ENCODE measurements at regions not wholly inside any gene's neighbourhood (a gene's known extent, or its start where the extent isn't known, plus 50 kb on each side); places are given as distances from the start of the nearest gene placed in this dataset.

DNA sequence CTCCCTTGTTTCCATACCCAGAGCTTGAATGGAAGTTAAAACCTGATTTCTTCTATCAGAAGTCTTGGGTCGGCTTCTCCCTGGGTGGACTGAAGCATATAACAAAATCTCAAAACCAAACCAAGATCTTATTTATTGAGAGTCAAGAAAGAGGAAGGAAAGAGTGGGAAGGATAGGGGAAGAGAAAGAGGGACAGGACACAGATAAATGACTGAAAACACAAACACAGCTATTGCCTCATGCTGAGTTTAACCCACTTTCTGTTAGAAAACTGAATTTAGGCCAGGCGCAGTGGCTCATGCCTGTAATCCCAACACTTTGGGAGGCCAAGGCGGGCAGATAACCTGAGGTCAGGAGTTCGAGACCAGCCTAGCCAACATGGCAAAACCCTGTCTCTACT lies 92.9 kb downstream of the PALM2AKAP2 start:
- WGBS, 2 donors: 89 to 90% methylated on average over 4 of the region's 4 CpGs
- Histone ChIP-seq H3K36me3 (ENCODE audit: low read depth, missing control alignments) (no peaks in the 10 kb centered on the region), H3K4me3 (no peak overlapping the region), H3K4me1 (no peaks in the 10 kb centered on the region), H3K27me3 (no peaks in the 10 kb centered on the region), H3K9me3 (no peaks in the 10 kb centered on the region), H3K27ac (no peak overlapping the region)
- TF ChIP-seq, protein P1, sequence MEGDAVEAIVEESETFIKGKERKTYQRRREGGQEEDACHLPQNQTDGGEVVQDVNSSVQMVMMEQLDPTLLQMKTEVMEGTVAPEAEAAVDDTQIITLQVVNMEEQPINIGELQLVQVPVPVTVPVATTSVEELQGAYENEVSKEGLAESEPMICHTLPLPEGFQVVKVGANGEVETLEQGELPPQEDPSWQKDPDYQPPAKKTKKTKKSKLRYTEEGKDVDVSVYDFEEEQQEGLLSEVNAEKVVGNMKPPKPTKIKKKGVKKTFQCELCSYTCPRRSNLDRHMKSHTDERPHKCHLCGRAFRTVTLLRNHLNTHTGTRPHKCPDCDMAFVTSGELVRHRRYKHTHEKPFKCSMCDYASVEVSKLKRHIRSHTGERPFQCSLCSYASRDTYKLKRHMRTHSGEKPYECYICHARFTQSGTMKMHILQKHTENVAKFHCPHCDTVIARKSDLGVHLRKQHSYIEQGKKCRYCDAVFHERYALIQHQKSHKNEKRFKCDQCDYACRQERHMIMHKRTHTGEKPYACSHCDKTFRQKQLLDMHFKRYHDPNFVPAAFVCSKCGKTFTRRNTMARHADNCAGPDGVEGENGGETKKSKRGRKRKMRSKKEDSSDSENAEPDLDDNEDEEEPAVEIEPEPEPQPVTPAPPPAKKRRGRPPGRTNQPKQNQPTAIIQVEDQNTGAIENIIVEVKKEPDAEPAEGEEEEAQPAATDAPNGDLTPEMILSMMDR (IDR thresholded peaks at IDR 0.05): no peak
- no peak for TF ChIP-seq POLR2A (IDR thresholded peaks at IDR 0.05)
- DNase-seq: no peak
- intact Hi-C loops (cut with DNase I; ENCODE audit: low total_unique reads): no loop called here

DNA sequence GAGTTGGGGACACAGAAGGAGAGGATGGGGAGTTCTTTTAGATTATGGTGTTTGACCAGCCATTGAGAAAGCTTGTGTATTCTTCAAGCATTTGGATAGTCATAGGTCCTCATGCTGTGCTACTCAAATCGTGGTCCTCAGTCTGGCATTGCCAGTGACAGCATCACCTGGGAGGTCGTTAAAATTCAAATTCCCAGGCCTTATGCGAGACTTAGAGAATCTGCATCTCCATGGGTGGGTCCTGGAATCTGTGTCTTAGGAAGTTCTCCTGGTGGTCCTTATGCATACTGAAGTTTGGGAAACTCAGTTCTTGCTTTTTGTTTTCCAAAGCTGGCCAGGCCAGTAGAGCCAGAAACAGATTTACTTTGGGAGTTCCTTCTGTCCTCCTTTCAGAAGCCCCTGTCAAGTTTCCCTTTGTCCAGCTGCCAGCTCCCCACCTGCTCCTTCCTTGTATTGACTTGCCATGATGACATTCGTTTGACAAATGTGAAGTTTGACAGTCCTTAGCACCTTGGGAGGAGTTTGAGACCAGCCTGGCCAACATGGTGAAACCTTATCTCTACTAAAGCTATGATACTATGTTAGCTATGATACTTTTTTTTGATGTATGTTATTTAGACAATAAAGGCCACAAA lies 95.6 kb downstream of the PALM2AKAP2 start:
- no peak overlapping the region for H3K4me3 ChIP-seq
- no peaks in the 10 kb centered on the region for H3K27me3 ChIP-seq
- no peak for DNase-seq
- H3K4me1 ChIP-seq: no peaks in the 10 kb centered on the region
- intact Hi-C loops (cut with DNase I; ENCODE audit: low total_unique reads): no loop called here
- no peaks in the 10 kb centered on the region for H3K9me3 ChIP-seq
- TF ChIP-seq, protein P1 (IDR thresholded peaks at IDR 0.05): no peak
- no peaks in the 10 kb centered on the region for H3K36me3 ChIP-seq (ENCODE audit: low read depth, missing control alignments)
- H3K27ac ChIP-seq: no peak overlapping the region
- 67 to 70% methylated on average over 4 of the region's 4 CpGs for WGBS, 2 donors

DNA sequence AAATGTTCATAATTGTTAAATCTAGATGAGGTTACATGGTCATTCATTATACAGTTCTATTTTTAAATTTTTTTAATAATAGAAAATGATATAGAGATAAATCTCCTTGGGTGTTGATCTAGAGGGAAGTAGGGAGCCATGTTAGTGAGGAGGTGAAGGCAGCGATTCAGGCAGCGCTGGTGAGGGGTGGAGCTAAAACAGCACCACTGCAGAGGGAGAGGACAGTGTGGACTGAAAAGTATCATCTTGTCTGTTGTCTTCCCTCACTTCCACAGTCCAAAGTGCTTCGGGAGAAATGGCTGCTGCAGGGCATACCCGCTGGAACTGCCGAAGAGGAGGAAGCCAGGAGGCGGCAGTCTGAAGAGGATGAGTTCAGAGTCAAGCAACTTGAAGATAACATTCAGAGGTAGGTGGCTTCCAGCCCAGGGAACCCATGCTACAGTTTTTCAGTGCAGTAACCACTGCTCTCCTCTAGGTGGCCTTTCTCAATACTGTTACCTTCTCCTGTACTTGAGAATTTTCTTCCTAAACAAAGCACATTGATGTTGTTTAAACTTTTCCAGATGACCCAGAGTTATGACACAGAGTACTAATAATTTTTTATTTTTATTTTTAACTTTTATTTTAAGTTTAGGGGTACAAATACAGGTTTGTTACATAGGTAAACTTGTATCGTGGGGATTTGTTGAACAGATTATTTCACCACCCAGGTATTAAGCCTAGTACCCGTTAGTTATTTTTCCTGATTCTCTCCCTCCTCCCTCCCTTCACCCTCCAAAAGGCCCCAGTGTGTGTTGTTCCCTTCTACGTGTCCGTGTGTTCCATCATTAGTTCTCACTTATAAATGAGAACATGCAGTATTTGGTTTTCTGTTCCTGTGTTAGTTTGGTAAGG lies 100.5 kb downstream of the PALM2AKAP2 start:
- Histone ChIP-seq H3K27me3 (no peaks in the 10 kb centered on the region), H3K27ac (no peak overlapping the region), H3K9me3 (no peaks in the 10 kb centered on the region), H3K36me3 (ENCODE audit: low read depth, missing control alignments) (no peaks in the 10 kb centered on the region), H3K4me1 (no peaks in the 10 kb centered on the region), H3K4me3 (no peak overlapping the region)
- peak; percentile 68 for DNase-seq
- intact Hi-C loops (cut with DNase I; ENCODE audit: low total_unique reads): no loop called here
- TF ChIP-seq POLR2A (IDR thresholded peaks at IDR 0.05): no peak
- TF ChIP-seq, protein P1 (IDR thresholded peaks at IDR 0.05): peak; percentile 23 to 82 (median 48)
- WGBS, 2 donors: 69 to 72% methylated on average over 10 of the region's 10 CpGs

DNA sequence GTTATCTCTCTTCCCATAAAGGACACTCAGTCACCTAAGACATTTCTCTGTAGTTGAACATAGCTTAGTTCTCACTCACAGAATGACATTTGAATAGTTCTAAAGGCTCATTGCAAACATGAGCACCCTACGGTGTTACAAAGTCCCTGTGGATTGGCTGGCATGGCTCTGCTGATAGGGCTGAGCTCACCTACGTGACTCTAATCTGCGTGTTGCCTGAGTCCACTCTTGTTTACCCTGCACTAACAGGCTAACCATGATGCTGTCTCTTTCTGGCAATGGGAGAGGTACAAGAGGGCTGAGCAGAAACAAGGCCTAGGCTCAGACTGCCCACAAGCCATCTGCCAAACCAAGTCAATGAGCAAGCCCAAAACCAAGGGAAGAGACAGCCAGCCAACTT lies 103.6 kb downstream of the PALM2AKAP2 start:
- intact Hi-C loops (cut with DNase I; ENCODE audit: low total_unique reads): no loop called here
- TF ChIP-seq POLR2A (IDR thresholded peaks at IDR 0.05): no peak
- TF ChIP-seq, protein P1 (IDR thresholded peaks at IDR 0.05): no peak

More for the DNA sequence above, 103.6 kb downstream of the PALM2AKAP2 start:
- H3K4me1 ChIP-seq: no peaks in the 10 kb centered on the region
- no peaks in the 10 kb centered on the region for H3K36me3 ChIP-seq (ENCODE audit: low read depth, missing control alignments)
- no peaks in the 10 kb centered on the region for H3K27me3 ChIP-seq
- no peaks in the 10 kb centered on the region for H3K9me3 ChIP-seq
- DNase-seq: no peak
- WGBS, 2 donors: 92% methylated on average over 3 of the region's 3 CpGs
- no peak overlapping the region for H3K4me3 ChIP-seq
- no peak overlapping the region for H3K27ac ChIP-seq

Data from testis (tissue), 2 donors.